OCI-LY3 (cell line): ENCODE measurements at regions not wholly inside any gene's neighbourhood (a gene's known extent, or its start where the extent isn't known, plus 50 kb on each side); places are given as distances from the start of the nearest gene placed in this dataset.
"Not testable (repeated sequence)": the region's sequence is repeated elsewhere in the genome, so short reads cannot be mapped to it uniquely, and the experiment has no call there.

Experiments
- CTCF ChIP-seq: fragments of 200-600, 300-600 bp; sonication (generic); IDR thresholded peaks from 2 replicates; pipeline ENCODE4 v1.5.1; 2014; ENCODE audit warnings: antibody characterized with exemption, low read length, low read depth
- EZH2phosphoT487 ChIP-seq: fragments of 200-600 bp; shearing (Covaris generic); IDR thresholded peaks from 2 replicates; pipeline ENCODE4 v1.6.1; 2018; ENCODE audit warnings: antibody characterized with exemption, mixed run types, low read depth

GRCh38 chr18:14223919-14224318 lies 91.7 kb upstream of the ZNF519 start:
- TF ChIP-seq CTCF, EZH2phosphoT487: not testable (repeated sequence)
